ENCODE measurements at regions not wholly inside any gene's neighbourhood (a gene's known extent, or its start where the extent isn't known, plus 50 kb on each side); places are given as distances from the start of the nearest gene placed in this dataset.

GRCh38 chr6:139722530-139722929, 348.1 kb upstream of the CITED2 start:
- ATAC-seq (ENCODE audit: low read depth) (no peak), DNase-seq (ENCODE audit: low spot score) (no peak)
- no peak overlapping the region for H3K27ac ChIP-seq (ENCODE audit: poor library complexity, severe bottlenecking)

GRCh38 chr6:139721954-139722353, 347.5 kb upstream of the CITED2 start:
- no peaks in the 10 kb centered on the region for H3K9me3 ChIP-seq (ENCODE audit: severe bottlenecking)
- ATAC-seq (ENCODE audit: low read depth) (no peak), DNase-seq (ENCODE audit: low spot score) (no peak)
- no peaks in the 10 kb centered on the region for H3K27me3 ChIP-seq (ENCODE audit: insufficient read depth, poor library complexity, severe bottlenecking)
- TF ChIP-seq CTCF (IDR thresholded peaks at IDR 0.05; ENCODE audit: poor library complexity, severe bottlenecking): no peak
- no peaks in the 10 kb centered on the region for H3K36me3 ChIP-seq (ENCODE audit: low read depth)
- no peak overlapping the region for H3K4me3 ChIP-seq (ENCODE audit: severe bottlenecking)
- no peaks in the 10 kb centered on the region for H3K4me1 ChIP-seq (ENCODE audit: insufficient read depth, poor library complexity, severe bottlenecking)
- no peak overlapping the region for H3K27ac ChIP-seq (ENCODE audit: poor library complexity, severe bottlenecking)

More at GRCh38 chr6:139722530-139722929, 348.1 kb upstream of the CITED2 start:
- Histone ChIP-seq H3K9me3 (ENCODE audit: severe bottlenecking) (no peaks in the 10 kb centered on the region), H3K36me3 (ENCODE audit: low read depth) (no peaks in the 10 kb centered on the region), H3K27me3 (ENCODE audit: insufficient read depth, poor library complexity, severe bottlenecking) (no peaks in the 10 kb centered on the region), H3K4me1 (ENCODE audit: insufficient read depth, poor library complexity, severe bottlenecking) (no peaks in the 10 kb centered on the region), H3K4me3 (ENCODE audit: severe bottlenecking) (no peak overlapping the region)
- TF ChIP-seq CTCF (IDR thresholded peaks at IDR 0.05; ENCODE audit: poor library complexity, severe bottlenecking): no peak

GRCh38 chr6:139713900-139714506, 339.6 kb upstream of the CITED2 start:
- TF ChIP-seq CTCF (IDR thresholded peaks at IDR 0.05; ENCODE audit: poor library complexity, severe bottlenecking): no peak
- no peak for ATAC-seq (ENCODE audit: low read depth)
- no peak for DNase-seq (ENCODE audit: low spot score)
- Histone ChIP-seq H3K27ac (ENCODE audit: poor library complexity, severe bottlenecking) (no peak overlapping the region), H3K4me3 (ENCODE audit: severe bottlenecking) (no peak overlapping the region), H3K4me1 (ENCODE audit: insufficient read depth, poor library complexity, severe bottlenecking) (peaks cover 15% of the 10 kb centered on the region), H3K36me3 (ENCODE audit: low read depth) (no peaks in the 10 kb centered on the region), H3K27me3 (ENCODE audit: insufficient read depth, poor library complexity, severe bottlenecking) (no peaks in the 10 kb centered on the region), H3K9me3 (ENCODE audit: severe bottlenecking) (no peaks in the 10 kb centered on the region)

GRCh38 chr6:139713424-139713823, 339.0 kb upstream of the CITED2 start:
- Histone ChIP-seq H3K36me3 (ENCODE audit: low read depth) (no peaks in the 10 kb centered on the region), H3K4me1 (ENCODE audit: insufficient read depth, poor library complexity, severe bottlenecking) (peaks cover 21% of the 10 kb centered on the region), H3K9me3 (ENCODE audit: severe bottlenecking) (no peaks in the 10 kb centered on the region), H3K4me3 (ENCODE audit: severe bottlenecking) (no peak overlapping the region), H3K27ac (ENCODE audit: poor library complexity, severe bottlenecking) (no peak overlapping the region), H3K27me3 (ENCODE audit: insufficient read depth, poor library complexity, severe bottlenecking) (no peaks in the 10 kb centered on the region)
- TF ChIP-seq CTCF (IDR thresholded peaks at IDR 0.05; ENCODE audit: poor library complexity, severe bottlenecking): no peak
- no peak for DNase-seq (ENCODE audit: low spot score)
- ATAC-seq (ENCODE audit: low read depth): no peak

GRCh38 chr6:139712830-139713229, 338.4 kb upstream of the CITED2 start:
- H3K27ac ChIP-seq (ENCODE audit: poor library complexity, severe bottlenecking): peak overlapping the region; percentile 62
- H3K4me1 ChIP-seq (ENCODE audit: insufficient read depth, poor library complexity, severe bottlenecking): peaks cover 23% of the 10 kb centered on the region
- no peak overlapping the region for H3K4me3 ChIP-seq (ENCODE audit: severe bottlenecking)
- H3K27me3 ChIP-seq (ENCODE audit: insufficient read depth, poor library complexity, severe bottlenecking): no peaks in the 10 kb centered on the region
- no peaks in the 10 kb centered on the region for H3K36me3 ChIP-seq (ENCODE audit: low read depth)
- DNase-seq (ENCODE audit: low spot score) (no peak), ATAC-seq (ENCODE audit: low read depth) (no peak)
- no peaks in the 10 kb centered on the region for H3K9me3 ChIP-seq (ENCODE audit: severe bottlenecking)
- no peak for TF ChIP-seq CTCF (IDR thresholded peaks at IDR 0.05; ENCODE audit: poor library complexity, severe bottlenecking)

Measured in RWPE2 (cell line).